Gastroesophageal sphincter (tissue), 3 donors: ENCODE measurements at regions not wholly inside any gene's neighbourhood (a gene's known extent, or its start where the extent isn't known, plus 50 kb on each side); places are given as distances from the start of the nearest gene placed in this dataset.

Source experiments
- CTCF ChIP-seq, 4 experiments: fragments of 200-600 bp in 2 of 4; fragments of 450-650 bp in 2 of 4; sonication (generic) in 1 of 4; IDR thresholded peaks; one replicate each; pipeline ENCODE4 v1.5.1; 2017 to 2019; ENCODE audit warnings: antibody characterized with exemption in 4 of 4, mild to moderate bottlenecking in 2 of 4, moderate library complexity in 2 of 4
- EP300 ChIP-seq: sonication (generic); formaldehyde crosslinking; IDR thresholded peaks from one replicate; pipeline ENCODE4 v1.6.1; 2017; ENCODE audit warnings: antibody characterized with exemption, mild to moderate bottlenecking
- POLR2A ChIP-seq, 2 donors: fragments of 450-650 bp; IDR thresholded peaks; one replicate each; pipeline ENCODE4 v1.6.1; 2017; ENCODE audit warnings: antibody characterized with exemption in 2 of 2, mild to moderate bottlenecking in 2 of 2, moderate library complexity in 1 of 2
- POLR2AphosphoS5 ChIP-seq: sonication (generic); formaldehyde crosslinking; IDR thresholded peaks from one replicate; pipeline ENCODE4 v1.6.1; 2017; ENCODE audit warnings: antibody characterized with exemption

- TF ChIP-seq CTCF (IDR thresholded peaks at IDR 0.05) (no peak), POLR2A (IDR thresholded peaks at IDR 0.05) (no peak), EP300 (no peak), POLR2AphosphoS5 (no peak)
These were observed 243.5 kb upstream of the ROPN1 start for GRCh38 chr3:124235446-124235845.
